GM19043 (cell line): ENCODE measurements at regions not wholly inside any gene's neighbourhood (a gene's known extent, or its start where the extent isn't known, plus 50 kb on each side); places are given as distances from the start of the nearest gene placed in this dataset.

Experiments used
- ATAC-seq: cut with Tn5 transposase; IDR thresholded peaks from one replicate; pipeline ENCODE4 v1.9.1; 2021; ENCODE audit warnings: low read depth; ENCODE audit not compliant: unreplicated experiment

GRCh38 chr13:83355041-83355440 lies 527.2 kb downstream of the SLITRK1 start:
- no peak for ATAC-seq

- no peak for ATAC-seq
Measured at GRCh38 chr13:83352391-83352790, 529.9 kb downstream of the SLITRK1 start.

GRCh38 chr13:83350569-83350968 lies 531.7 kb downstream of the SLITRK1 start:
- ATAC-seq = no peak

GRCh38 chr13:83344518-83344917 lies 537.8 kb downstream of the SLITRK1 start:
- no peak for ATAC-seq

- ATAC-seq = no peak
Measured at GRCh38 chr13:83340170-83340569, 542.1 kb downstream of the SLITRK1 start.

GRCh38 chr13:83333614-83334388 lies 548.5 kb downstream of the SLITRK1 start:
- no peak for ATAC-seq

- ATAC-seq = no peak
Measured at GRCh38 chr13:83332751-83333150, 549.5 kb downstream of the SLITRK1 start.

GRCh38 chr13:83327091-83327490 lies 555.2 kb downstream of the SLITRK1 start:
- no peak for ATAC-seq

- ATAC-seq = no peak
Measured at GRCh38 chr13:83325125-83325853, 557.0 kb downstream of the SLITRK1 start.

GRCh38 chr13:83311886-83312577 lies 570.2 kb downstream of the SLITRK1 start:
- ATAC-seq = no peak

- no peak for ATAC-seq
Measured at GRCh38 chr13:83298617-83299016, 583.7 kb downstream of the SLITRK1 start.

GRCh38 chr13:83297586-83298290 lies 584.5 kb downstream of the SLITRK1 start:
- no peak for ATAC-seq

- ATAC-seq = no peak
Measured at GRCh38 chr13:83295686-83296085, 586.6 kb downstream of the SLITRK1 start.

GRCh38 chr13:83286737-83287136 lies 595.5 kb downstream of the SLITRK1 start:
- ATAC-seq = no peak

- ATAC-seq = no peak
Measured at GRCh38 chr13:83281654-83282053, 600.6 kb downstream of the SLITRK1 start.

- no peak for ATAC-seq
Measured at GRCh38 chr13:83274679-83275078, 607.6 kb downstream of the SLITRK1 start.

- ATAC-seq = no peak
Measured at GRCh38 chr13:83272652-83273240, 609.5 kb downstream of the SLITRK1 start.

- ATAC-seq = no peak
Measured at GRCh38 chr13:83272076-83272475, 610.2 kb downstream of the SLITRK1 start.

- ATAC-seq = no peak
Measured at GRCh38 chr13:83265279-83265678, 617.0 kb downstream of the SLITRK1 start.

GRCh38 chr13:83248751-83249150 lies 633.5 kb downstream of the SLITRK1 start:
- ATAC-seq = no peak
